GM18511 (cell line): ENCODE measurements at regions not wholly inside any gene's neighbourhood (a gene's known extent, or its start where the extent isn't known, plus 50 kb on each side); places are given as distances from the start of the nearest gene placed in this dataset.
"Not testable (repeated sequence)": the region's sequence is repeated elsewhere in the genome, so short reads cannot be mapped to it uniquely, and the experiment has no call there.

Experiments
- ATAC-seq: cut with Tn5 transposase; IDR thresholded peaks from one replicate; pipeline ENCODE4 v1.9.1; 2021; ENCODE audit warnings: mild to moderate bottlenecking, moderate library complexity; ENCODE audit not compliant: unreplicated experiment

DNA sequence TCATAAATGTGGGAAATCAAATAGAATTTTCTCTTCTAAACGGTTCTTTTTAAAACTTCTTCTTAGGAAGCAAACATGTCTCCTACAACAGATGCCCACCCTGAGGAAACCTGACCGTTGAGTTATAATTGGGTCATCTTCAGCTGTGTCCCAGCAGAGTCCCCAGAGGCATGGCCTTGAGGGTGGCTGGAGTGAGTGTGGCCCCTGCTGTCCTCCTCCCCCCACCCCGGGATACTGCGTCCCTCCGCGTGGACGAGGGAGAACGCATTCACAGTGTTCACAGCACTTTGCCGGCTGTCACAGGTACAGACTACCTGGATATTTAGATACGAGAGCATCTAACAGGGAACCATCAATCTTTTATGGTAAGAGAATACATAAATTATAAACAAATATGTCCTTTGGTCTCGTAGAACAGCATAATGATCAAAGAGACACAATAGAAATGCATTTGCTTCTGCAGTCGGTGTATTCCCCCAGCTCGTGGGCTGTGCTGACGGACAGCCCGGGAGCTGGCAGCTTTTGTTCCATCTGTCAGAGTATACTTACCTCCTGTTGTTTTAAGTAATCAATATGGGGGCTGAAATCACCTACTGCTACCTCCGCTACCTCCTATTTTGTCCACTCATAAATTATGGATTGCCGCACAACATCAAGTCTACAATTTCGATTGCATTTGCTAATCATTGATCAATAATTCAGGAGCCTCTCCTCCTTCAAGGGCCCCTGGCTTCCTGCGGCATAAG, 214.7 kb downstream of the IRX2 start:
- no peak for ATAC-seq

DNA sequence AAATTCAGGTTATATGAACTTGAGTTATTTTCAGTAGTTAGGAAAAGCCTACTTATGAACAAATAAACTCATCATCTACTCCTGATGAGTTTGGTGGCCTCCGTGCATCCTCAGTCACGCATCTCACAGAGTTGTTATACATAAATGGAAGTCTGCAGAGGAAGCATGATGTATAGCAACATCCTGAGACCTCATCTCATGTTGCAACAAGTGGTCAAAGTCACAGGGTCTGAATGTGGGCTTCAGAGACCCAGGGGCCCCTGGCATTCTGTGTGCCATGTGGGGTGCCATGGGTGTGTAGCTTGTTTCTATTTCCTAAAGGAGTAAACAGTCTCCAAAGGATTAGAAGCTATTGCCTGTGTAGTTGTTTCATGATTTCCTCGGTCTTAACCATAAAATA, 216.5 kb downstream of the IRX2 start:
- no peak for ATAC-seq

DNA sequence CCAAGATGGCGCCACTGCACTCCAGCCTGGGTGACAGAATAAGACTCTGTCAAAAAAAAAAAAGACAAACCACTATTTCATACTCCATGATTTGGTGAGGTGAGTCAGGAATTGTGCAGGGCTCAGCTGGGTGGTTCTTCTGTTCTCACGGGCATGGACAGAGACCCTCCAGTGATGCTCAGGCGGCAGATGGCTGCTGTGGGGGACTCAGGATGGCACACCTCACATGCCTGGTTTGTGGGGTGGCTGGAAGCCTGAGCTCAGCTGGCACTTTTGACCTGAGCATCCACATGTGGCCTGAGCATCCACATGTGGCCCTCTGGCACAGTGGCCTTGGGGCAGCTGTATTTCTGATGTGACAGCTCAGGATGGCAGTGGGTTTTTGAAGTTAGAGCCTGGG, 217.2 kb downstream of the IRX2 start:
- no peak for ATAC-seq

DNA sequence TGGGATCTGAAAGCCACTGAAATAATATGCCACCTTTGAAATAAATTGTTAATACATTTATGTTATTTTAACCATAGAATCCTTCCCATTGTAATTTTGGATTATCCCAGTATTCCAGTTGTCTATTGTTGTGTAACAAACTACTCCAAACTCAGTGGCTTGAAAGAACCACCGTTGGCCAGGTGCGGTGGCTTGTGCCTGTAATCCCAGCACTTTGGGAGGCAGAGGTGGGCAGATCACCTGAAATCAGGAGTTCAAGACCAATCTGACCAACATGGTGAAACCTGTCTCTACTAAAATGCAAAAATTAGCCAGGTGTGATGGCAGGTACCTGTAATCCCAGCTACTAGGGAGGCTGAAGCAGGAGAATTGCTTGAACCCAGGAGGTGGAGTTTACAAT, 217.6 kb downstream of the IRX2 start:
- ATAC-seq, result not testable (repeated sequence)

DNA sequence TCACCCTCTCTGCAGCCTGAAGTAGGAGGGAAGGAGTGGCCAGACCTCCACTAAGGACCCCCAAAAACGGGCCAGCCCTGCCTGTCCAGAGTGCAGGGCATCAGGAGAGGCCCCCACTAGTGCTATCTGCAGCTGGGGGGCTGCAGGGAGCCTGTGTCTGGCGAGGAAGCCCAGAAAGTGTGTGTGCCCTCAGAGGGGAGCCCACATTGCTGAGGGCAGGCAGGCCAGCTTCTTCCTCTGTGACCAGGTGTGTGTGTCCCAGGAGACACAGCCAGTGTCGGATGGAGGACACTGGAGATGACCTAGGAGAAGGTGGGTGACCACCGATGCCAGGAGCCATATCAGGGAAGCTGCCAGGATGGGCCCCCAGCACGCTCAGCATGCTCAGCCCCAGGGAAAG, 218.7 kb downstream of the IRX2 start:
- no peak for ATAC-seq

DNA sequence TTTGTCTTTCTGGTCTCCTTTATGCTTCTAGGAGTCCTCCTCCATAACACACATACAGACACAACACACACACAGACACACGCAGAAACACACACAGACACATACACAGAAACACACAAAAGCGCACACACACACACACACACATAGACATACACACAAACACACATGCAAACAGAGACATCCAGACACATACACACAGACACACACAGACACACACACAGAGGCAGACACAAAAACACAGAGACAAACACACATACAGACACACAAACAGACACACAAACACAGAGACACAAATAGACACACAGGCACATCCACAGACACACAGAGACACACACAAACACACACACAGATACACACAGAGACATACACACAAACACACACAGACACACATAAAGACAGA, 220.2 kb downstream of the IRX2 start:
- ATAC-seq, result no peak

DNA sequence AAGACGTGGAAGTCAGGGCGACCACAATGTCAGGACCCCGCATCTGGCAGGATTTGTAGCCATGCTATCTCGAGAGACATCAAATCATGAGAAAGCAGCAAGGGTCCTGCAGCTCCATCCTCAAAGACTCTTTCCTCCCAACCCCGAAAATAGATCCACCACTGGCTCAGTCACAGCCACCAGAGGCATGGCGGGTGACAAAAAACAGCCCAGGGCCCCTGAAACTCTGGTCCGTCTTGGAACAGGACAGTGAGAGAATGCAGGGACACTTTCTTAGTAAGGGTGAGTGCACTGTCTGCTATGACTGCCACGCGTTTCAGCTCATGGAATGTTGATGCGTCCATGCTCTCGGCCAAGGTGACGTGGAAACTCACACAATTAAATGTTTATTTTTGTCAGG, 220.9 kb downstream of the IRX2 start:
- no peak for ATAC-seq

DNA sequence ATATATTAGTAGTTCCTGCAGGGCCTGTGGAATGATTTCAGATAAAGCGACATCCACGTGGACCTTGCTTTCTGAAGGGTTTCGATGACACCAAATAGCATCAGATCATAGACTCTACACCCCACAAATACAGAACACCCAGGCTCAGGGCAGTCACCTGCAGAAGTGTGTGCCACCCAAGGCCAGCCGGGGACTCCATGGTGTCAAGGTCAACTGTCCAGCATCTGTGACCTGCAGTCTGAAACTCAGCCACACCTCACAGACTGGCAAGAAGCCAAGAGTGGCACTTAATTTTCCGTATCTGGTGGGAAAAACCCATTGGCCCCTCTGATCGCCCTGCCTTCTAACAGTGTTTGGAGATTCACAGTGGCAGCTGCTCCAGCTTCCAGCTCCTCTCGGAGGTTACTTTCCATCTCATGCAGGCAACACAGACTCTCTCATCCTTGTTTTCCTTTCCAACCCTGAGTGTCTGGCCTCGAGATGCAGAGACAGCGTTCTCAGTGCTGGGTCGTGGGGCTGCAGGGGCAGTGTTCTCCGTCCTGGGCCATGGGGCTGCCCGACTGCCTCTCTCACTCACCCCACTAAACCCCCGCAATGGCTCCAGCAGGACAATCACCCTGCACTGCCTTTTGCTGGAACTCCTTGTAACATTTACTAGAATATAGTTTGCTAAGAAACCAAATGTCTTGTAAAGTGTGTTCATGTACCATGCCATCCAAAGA, 221.9 kb downstream of the IRX2 start:
- ATAC-seq, result no peak

DNA sequence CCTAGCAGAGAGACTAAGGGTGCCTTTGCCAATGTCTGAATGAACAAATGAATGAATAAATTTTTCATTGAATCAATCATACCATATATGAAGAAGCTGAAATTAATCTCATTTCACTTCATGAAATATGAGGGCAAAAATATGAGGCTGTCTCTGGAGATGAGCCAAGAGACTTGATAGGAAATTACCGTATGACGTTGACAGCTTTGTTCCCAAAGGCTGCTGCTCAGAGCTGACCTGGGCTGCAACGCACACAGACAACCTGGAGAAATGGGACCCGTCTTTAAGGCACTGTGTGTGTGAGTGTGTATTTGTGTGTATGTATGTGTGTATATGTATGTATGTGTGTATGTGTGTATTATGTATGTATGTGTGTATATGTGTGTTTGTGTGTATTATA, 226.1 kb downstream of the IRX2 start:
- ATAC-seq, result no peak

DNA sequence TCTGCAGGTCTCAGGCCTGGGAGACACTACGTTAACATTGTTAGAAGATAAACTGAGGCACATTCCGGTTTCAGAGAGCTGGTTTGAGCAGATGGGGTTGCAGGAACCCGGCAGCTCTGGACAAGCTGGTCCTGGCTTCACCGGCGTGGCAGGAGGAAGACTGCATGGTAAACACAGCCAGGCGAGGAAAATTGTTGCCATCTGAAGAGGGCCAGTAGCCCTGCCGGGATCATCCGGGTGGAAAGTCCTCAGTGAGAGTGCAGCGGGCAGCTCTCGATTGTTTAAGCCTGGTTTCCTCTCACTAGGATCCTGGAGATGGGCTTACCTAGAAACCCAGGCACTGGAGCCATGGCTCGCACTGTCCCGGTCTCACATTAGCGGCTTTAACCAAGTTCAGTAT, 226.9 kb downstream of the IRX2 start:
- no peak for ATAC-seq

DNA sequence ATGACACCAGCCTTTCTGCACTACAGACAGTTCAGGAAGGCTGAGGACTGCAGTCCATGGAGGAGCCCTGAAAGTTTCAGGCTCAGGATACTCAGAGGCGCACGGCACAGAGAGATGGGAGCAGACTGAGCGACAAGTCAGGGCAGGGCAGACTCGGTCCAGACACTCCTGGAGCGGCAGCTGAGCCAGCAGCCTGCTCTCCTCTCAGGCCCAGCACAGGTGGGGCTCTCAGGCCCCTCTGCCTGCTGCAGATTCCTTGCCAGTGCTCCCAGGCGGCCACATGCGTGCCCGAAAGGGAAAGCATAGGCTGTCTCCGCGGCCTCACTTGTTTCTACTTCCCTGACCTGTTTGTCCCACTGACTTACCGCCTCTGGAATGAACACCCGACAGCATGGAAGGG, 228.3 kb downstream of the IRX2 start:
- ATAC-seq, result no peak

DNA sequence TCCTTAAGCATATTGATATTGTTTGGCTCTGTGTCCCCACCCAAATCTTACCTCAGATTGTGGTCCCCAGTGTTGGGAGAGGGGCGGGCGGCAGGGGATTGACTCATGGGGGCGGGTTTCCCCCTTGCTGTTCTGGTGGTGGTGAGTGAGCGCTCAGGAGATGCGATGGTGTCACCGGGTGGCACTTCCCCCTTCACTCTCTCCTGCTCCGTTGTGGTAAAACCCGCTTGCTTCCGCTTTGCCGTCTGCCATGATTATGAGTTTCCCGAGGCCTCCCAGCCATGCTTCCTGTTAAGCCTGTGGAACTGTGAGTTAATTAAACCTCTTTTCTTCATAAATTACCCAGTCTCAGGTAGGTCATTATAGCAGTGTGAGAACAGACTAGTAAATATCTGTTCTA, 229.1 kb downstream of the IRX2 start:
- ATAC-seq, result no peak

DNA sequence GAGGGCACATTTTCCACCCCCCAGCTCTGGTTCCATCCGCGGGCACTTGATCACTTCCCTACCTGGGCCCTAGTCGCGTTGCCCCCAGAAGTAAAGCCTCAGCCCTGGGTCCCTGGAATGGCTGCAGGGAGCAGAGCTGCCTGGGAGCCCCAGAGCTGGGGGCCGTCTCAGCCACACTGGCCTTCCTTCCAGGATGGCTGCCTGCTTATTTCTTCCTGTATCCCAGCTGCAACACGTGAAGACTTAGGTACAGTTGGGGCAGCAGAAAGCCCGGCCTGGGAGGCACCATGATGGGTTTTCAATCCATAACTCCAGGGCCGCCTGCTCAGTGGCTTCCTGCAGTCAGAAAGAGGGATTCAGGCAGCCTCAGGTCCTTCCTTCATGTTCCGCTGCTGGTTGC, 232.3 kb downstream of the IRX2 start:
- ATAC-seq, result no peak

DNA sequence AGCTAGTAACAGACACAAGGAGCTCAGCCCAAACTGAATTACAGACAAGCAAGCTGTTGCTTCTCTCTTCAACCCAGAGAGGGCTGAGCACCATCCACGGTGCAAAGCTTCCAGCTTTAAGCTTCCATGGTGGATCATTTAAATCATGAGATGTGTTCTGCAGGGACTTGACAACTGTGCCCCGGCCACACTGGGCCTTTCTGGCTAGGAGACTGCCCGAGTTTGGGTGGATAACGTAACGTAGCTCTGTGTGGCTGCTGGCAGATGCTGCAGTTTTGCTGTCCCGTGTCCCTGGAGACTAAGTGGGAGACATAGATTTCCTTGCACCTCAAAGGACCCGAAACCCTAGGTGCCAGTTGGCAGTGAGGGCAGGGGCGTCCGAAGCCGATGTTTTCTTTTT, 234.0 kb downstream of the IRX2 start:
- no peak for ATAC-seq

DNA sequence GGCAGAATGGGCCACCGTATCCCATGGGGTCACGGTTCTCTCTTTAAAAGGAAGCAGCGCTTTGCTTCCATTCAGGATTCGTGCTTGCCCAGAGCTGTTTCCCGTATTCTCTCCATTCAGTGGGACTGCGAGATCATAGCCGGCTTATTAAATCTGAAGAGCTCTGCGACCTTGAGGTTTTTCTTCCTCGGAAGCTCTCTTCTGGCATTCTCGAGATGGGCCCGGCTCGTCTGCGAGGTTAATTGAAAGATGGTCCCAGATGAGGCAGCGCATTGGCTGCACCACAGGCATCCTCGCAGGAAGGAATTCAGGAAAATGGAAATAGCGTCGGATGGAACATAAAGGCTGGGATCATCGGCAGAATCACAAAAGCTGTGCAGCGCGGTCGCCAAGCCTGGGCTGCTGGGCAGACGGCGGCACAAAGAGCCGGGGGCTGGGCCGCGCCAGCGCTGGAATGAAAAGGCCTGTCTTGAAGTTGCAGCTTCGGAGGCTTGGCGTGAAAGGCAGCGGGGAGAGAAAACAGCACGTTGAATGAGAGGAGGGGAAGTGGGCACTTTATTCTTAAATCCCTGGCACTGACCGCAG, 236.2 kb downstream of the IRX2 start:
- ATAC-seq, result no peak

DNA sequence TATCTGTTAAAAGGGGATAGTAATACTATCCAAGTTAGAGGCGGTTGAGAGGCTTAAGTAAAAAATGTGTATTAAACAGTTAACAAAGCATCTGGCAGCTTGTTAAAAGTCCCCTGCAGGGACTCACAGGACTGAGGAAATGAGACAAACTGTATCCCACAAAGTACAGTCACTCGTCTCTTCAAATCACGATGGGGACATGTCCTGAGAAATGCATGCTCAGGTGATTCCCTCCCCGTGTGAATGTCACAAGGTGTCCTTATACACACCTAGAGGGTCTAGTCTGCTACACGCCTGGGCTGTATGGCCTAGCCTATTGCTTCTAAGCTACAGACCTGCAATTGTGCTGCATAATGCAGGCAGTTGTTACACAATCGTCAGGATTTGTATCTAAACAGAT, 237.0 kb downstream of the IRX2 start:
- no peak for ATAC-seq

DNA sequence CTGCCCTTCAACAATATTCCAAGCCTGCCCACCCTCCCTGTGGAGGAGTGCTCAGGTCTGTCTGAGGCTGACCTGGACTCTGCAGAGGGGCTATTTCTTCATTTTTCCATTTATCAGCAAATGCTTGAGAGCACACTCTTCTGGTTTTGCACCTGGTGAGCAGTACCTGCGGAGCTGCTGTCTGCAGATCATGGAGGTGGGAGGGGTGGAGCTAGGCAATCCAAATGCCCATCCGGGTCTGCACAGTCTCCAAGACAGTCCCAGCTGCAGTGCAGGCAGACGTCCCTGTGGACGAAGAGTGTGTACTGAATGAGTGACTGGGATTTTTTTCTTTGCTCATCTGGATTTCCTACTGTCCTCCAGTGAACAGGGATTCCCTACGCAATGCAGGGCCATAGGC, 239.8 kb downstream of the IRX2 start:
- no peak for ATAC-seq

DNA sequence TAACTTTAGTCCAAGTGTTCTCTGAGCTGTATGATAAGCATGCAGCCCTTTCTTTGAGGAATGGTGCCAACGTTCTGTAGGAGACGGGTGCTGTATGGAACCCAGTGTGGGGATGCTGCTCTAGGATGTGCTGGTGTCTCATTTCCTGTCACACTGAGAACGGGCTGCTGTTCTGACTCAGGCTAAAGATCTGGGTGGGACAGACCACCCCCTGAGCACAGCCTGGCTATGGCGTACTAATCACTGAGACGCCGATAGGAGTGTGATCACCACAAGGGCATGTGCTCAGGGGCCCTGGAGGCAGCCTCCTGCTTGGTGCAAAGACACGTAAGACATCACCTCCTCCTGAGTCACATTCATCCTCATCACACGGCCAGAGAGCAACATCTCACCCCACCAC, 240.4 kb downstream of the IRX2 start:
- no peak for ATAC-seq

DNA sequence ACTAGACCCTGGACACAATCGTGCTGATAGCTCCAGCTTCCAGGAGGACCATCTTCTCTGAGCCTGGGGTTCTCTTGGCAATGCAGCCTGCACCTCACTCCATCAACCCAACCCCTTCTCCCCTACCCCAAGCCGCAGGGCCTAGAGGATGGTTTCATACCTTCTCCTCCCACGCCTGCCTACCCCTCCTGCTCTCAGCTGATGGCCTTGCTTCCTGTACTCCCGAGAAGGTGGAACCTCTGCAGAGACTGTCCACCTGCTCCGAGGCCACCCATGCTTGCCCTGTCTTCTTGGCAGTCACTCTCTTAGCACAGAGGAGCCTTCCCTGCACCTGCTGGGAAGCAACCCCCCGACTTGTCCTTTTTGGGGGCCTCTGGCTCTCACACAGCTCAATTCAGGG, 241.9 kb downstream of the IRX2 start:
- no peak for ATAC-seq

DNA sequence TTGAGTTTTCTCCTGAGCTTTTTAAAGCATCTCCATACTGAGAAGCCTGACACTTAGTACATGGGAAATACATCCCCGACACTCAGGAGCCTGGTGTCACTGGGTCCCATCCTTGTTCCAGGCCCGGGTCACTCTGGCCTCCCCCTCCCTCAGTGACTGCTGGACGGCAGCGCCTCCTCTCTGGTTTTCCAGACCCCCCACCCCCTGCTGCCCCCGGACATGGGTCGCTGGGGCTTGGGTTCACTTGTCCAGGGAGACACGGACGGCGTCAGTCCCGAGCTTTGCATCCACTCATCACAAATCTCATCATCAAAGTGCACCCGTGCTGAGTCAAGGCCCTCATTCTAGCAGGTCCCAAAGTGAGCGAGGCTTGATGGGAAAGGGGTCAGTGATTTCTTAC, 243.0 kb downstream of the IRX2 start:
- ATAC-seq, result no peak

DNA sequence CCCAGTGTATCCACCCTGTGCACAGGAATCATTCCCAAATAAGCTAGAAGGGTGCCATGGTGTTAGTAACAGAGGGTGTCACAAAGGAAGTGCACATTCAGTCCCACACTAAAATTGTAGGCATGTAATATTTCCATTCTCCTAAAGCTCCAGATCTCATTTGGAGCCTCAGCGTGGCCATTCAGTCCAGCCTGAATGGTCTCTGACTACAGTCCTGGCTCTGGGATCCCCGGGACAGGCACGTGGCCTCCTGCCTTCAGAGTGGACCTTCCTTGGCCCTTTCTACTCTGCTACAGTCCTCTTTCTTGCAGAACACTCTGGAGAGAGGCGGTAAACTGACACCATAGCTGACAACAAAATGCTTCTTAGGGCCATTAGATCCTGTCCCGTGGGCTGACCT, 243.9 kb downstream of the IRX2 start:
- ATAC-seq, result no peak

DNA sequence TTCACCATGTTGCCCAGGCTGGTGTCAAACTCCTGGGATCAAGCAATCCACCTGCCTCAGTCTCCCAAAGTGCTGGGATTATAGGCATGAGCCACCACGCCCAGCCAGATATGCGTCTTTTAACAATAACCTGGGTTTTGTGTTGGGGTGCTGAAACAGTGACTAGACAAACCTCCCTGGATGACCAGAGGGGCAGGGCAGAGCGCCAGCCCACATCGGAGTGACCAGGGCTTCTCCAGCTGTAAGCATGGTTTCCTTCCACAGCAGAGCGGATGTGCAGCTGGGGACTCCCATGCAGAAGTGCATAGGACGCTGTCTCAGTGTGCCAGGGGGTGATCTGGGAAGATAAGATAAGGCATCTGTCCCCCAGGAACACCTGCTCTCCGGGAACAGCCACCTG, 244.9 kb downstream of the IRX2 start:
- ATAC-seq, result no peak
